Uterus (tissue), 3 donors: ENCODE measurements at regions not wholly inside any gene's neighbourhood (a gene's known extent, or its start where the extent isn't known, plus 50 kb on each side); places are given as distances from the start of the nearest gene placed in this dataset.
"Not testable (repeated sequence)": the region's sequence is repeated elsewhere in the genome, so short reads cannot be mapped to it uniquely, and the experiment has no call there.

Source experiments
- DNase-seq, 2 donors: peaks; one replicate each; pipeline ENCODE4 v3.0.0-alpha.2; 2019 to 2020
- H3K27ac ChIP-seq, 2 donors: fragments of 200-600 bp; sonication (generic); 1 replicate in 1 of 2; 2 replicates in 1 of 2; pipeline ENCODE4 v1.5.1; 2016 to 2018
- H3K27me3 ChIP-seq, 2 donors: fragments of 200-600 bp; sonication (generic); one replicate each; pipeline ENCODE4 v1.5.1; 2018 to 2019; ENCODE audit warnings: control low read depth in 1 of 2
- H3K36me3 ChIP-seq, 2 donors: fragments of 200-600 bp; sonication (generic); one replicate each; pipeline ENCODE4 v1.5.1; 2019; ENCODE audit warnings: control low read depth in 1 of 2
- H3K4me1 ChIP-seq, 2 donors: fragments of 200-600 bp; sonication (generic); one replicate each; pipeline ENCODE4 v1.5.1; 2018 to 2019; ENCODE audit warnings: control low read depth in 1 of 2
- H3K4me3 ChIP-seq, 2 donors: fragments of 200-600 bp; sonication (generic); 1 replicate in 1 of 2; 2 replicates in 1 of 2; pipeline ENCODE4 v1.5.1; 2018 to 2019; ENCODE audit warnings: mild to moderate bottlenecking in 1 of 2
- H3K9me3 ChIP-seq, 2 donors: fragments of 200-600 bp; sonication (generic); one replicate each; pipeline ENCODE4 v1.5.1; 2019; ENCODE audit warnings: control low read depth in 1 of 2
- POLR2A ChIP-seq, 2 donors: fragments of 450-650 bp; IDR thresholded peaks; one replicate each; pipeline ENCODE4 v1.6.1; 2016; ENCODE audit warnings: antibody characterized with exemption in 2 of 2, mild to moderate bottlenecking in 1 of 2, moderate library complexity in 1 of 2
- intact Hi-C: fragments of 100-400 bp; cut with DNase I; formaldehyde crosslinking; loops from one replicate; pipeline ENCODE4 v1.15.1; 2023; ENCODE audit warnings: low total_unique reads
- TF ChIP-seq, protein P1 (sequence below), 4 experiments: fragments of 200-600 bp in 2 of 4; fragments of 450-650 bp in 2 of 4; sonication (generic) in 2 of 4; IDR thresholded peaks; one replicate each; pipeline ENCODE4 v1.5.1; 2016 to 2019; ENCODE audit warnings: antibody characterized with exemption in 4 of 4, mild to moderate bottlenecking in 2 of 4, moderate library complexity in 1 of 4
- donor health status: DM: yes; HTN: yes; CAD: no.

GRCh38 chr4:141350122-141350905, 129.6 kb downstream of the ZNF330 start:
- H3K4me3 ChIP-seq, result no peak overlapping the region
- no peak overlapping the region for H3K27ac ChIP-seq
- TF ChIP-seq, protein P1, sequence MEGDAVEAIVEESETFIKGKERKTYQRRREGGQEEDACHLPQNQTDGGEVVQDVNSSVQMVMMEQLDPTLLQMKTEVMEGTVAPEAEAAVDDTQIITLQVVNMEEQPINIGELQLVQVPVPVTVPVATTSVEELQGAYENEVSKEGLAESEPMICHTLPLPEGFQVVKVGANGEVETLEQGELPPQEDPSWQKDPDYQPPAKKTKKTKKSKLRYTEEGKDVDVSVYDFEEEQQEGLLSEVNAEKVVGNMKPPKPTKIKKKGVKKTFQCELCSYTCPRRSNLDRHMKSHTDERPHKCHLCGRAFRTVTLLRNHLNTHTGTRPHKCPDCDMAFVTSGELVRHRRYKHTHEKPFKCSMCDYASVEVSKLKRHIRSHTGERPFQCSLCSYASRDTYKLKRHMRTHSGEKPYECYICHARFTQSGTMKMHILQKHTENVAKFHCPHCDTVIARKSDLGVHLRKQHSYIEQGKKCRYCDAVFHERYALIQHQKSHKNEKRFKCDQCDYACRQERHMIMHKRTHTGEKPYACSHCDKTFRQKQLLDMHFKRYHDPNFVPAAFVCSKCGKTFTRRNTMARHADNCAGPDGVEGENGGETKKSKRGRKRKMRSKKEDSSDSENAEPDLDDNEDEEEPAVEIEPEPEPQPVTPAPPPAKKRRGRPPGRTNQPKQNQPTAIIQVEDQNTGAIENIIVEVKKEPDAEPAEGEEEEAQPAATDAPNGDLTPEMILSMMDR (IDR thresholded peaks at IDR 0.05), result no peak
- no peak for TF ChIP-seq POLR2A (IDR thresholded peaks at IDR 0.05)
- H3K36me3 ChIP-seq, result no peaks in the 10 kb centered on the region
- H3K9me3 ChIP-seq, result no peaks in the 10 kb centered on the region
- intact Hi-C loops, result no loop called here
- H3K4me1 ChIP-seq, result no peaks in the 10 kb centered on the region
- peak; percentile 17 to 37 for DNase-seq
- H3K27me3 ChIP-seq, result no peaks in the 10 kb centered on the region

DNA sequence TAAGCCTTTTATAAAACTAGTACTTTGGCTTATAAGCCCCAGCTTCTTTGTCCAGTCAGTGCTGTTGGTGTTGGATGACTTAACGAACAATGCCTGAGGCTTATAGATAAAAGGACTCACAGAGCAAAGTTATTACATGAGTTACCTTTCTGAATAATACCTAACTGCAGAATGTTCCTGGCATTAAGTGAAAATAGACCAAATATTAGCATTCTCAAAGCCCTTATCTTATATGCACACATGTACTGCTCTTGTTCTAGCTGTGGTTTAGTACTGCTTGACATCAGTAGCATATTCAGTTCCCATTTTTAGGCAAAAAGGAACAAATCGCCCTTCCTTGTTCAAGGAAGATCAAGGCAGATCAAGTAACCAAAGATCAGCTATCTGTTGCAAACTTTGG, 131.6 kb downstream of the ZNF330 start:
- intact Hi-C loops, result no loop called here
- DNase-seq, result no peak
- H3K36me3 ChIP-seq, result no peaks in the 10 kb centered on the region
- no peaks in the 10 kb centered on the region for H3K4me1 ChIP-seq
- no peaks in the 10 kb centered on the region for H3K9me3 ChIP-seq
- H3K4me3 ChIP-seq, result no peak overlapping the region
- H3K27ac ChIP-seq, result peak overlapping the region; percentile 8 to 66
- H3K27me3 ChIP-seq, result no peaks in the 10 kb centered on the region
- no peak for TF ChIP-seq POLR2A (IDR thresholded peaks at IDR 0.05)
- TF ChIP-seq, protein P1 (IDR thresholded peaks at IDR 0.05), result no peak

GRCh38 chr4:141352909-141353525, 132.3 kb downstream of the ZNF330 start:
- Histone ChIP-seq H3K4me3 (no peak overlapping the region), H3K9me3 (no peaks in the 10 kb centered on the region), H3K4me1 (no peaks in the 10 kb centered on the region), H3K27me3 (no peaks in the 10 kb centered on the region), H3K36me3 (no peaks in the 10 kb centered on the region), H3K27ac (peak overlapping the region; percentile 8 to 66)
- no peak for TF ChIP-seq POLR2A (IDR thresholded peaks at IDR 0.05)
- TF ChIP-seq, protein P1 (IDR thresholded peaks at IDR 0.05), result no peak
- intact Hi-C loops, result no loop called here
- no peak for DNase-seq

DNA sequence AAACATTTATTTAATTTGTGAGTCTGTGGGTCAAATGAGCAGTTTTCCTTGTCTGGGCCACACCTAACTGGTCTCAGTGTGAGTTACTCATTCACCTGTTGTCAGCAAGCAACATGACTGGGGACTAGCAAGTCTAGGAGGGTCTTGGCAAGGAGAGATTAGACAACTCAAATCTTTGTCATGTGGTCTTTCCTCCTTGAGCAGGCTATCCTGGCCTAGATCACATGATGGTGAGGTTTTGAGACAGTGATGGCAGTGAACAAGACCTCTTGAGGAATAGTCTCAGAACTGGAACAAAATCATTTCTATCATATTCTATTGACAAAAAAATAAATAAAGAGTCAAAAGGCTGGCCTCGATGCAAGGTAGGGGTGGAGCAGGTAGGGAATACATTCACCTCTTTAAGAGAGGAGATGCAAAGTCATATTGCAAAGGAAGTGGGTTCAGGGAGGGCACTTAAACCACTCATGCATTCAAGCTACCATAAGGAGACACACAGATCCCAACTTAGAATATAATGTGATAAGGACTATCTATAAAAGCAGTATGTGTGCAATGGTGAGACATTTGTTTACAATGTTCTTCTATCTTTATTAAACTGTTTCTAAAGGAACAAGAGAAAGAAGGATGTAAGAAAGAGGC, 135.7 kb downstream of the ZNF330 start:
- no peak for TF ChIP-seq POLR2A (IDR thresholded peaks at IDR 0.05)
- TF ChIP-seq, protein P1 (IDR thresholded peaks at IDR 0.05), result no peak
- intact Hi-C loops, result no loop called here

DNA sequence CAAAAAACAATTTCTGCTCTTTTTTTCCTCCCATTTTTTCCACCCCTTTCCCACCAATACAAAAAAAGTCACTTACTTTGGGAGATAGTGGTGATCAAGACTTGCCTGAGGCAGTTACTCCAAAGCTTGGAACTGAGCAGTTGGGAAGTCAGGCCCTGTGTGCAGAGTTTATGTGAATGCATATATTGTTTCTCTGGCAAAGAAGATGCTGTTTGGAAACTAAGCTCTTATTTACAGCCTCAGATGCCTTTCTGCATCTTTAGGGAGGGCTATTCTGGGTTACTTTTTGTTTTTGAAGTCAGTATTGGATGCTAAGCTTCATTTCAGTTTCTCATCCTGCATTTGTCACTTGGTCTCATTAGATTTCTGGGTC, 136.3 kb downstream of the ZNF330 start:
- H3K36me3 ChIP-seq, result no peaks in the 10 kb centered on the region
- H3K27ac ChIP-seq, result no peak overlapping the region
- TF ChIP-seq POLR2A (IDR thresholded peaks at IDR 0.05), result no peak
- TF ChIP-seq, protein P1 (IDR thresholded peaks at IDR 0.05), result no peak
- H3K9me3 ChIP-seq, result no peaks in the 10 kb centered on the region
- H3K27me3 ChIP-seq, result no peaks in the 10 kb centered on the region
- H3K4me3 ChIP-seq, result no peak overlapping the region
- intact Hi-C loops, result no loop called here
- no peak for DNase-seq
- H3K4me1 ChIP-seq, result no peaks in the 10 kb centered on the region

More for the DNA sequence above, 135.7 kb downstream of the ZNF330 start:
- Histone ChIP-seq H3K36me3 (no peaks in the 10 kb centered on the region), H3K27me3 (no peaks in the 10 kb centered on the region), H3K27ac (no peak overlapping the region), H3K4me3 (no peak overlapping the region), H3K9me3 (no peaks in the 10 kb centered on the region), H3K4me1 (no peaks in the 10 kb centered on the region)
- no peak for DNase-seq

DNA sequence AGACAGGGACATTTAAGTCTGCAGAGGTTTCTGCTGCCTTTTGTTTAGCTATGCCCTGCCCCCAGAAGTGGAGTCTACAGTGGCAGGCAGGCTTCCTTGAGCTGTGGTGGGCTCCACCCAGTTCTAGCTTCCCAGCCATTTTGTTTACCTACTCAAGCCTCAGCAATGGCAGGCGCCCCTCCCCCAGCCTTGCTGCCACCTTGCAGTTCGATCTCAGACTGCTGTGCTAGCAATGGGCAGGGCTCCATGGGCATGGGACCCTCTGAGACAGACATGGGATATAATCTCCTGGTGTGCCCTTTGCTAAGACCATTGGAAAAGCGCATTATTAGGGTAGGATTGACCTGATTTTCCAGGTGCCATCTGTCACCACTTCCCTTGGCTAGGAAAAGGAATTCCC, 147.5 kb downstream of the ZNF330 start:
- H3K36me3 ChIP-seq, H3K4me1 ChIP-seq, H3K9me3 ChIP-seq, DNase-seq, intact Hi-C loops, H3K27me3 ChIP-seq, H3K27ac ChIP-seq, H3K4me3 ChIP-seq: not testable (repeated sequence)
